GM19328 (cell line): ENCODE measurements at regions not wholly inside any gene's neighbourhood (a gene's known extent, or its start where the extent isn't known, plus 50 kb on each side); places are given as distances from the start of the nearest gene placed in this dataset.
A peak's percentile ranks its signal among the peaks of the same experiment; 100 is the strongest.

Source experiments
- ATAC-seq: cut with Tn5 transposase; IDR thresholded peaks from one replicate; pipeline ENCODE4 v1.9.1; 2021; ENCODE audit warnings: mild to moderate bottlenecking, moderate library complexity; ENCODE audit not compliant: unreplicated experiment

DNA sequence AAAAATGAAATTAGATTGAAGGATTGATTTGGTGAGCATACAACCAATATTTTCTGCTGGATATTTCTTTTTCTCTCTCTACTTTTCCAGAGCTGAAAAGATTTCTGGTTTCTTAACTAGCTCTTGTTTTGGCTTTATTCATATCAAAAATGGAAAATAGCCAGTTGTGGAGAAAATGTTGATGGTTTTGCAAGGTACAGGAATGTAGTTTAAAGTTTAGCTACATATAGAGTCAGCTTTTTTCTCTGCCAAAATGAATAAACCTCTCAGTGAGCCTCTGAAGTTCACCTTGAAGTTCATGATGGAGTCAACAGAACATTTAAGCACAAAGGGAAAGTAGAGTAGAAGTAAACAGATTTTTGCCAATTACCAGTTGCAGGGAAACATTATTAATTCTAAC is 720.5 kb upstream of the ALCAM start:
- ATAC-seq: no peak

GRCh38 chr3:104648823-104649222 is 717.9 kb upstream of the ALCAM start:
- no peak for ATAC-seq

DNA sequence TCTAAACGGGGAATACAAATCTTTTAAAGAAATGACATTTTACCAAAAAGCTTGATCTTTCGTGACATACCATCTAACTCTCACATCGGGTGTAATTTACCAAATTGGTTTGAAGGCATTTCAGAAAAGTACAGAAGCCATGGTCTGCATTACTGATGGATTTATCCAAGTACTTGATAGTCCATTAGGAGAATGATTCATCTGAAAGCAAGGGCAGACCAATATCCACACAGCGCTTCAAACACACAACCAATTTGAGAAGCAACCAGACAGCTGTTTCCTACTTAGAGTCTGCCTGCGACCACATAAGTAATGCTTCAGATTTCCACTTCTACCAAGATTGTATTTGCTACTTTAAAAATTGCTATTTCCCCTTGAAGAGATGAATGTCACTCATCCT is 697.6 kb upstream of the ALCAM start:
- ATAC-seq: no peak

DNA sequence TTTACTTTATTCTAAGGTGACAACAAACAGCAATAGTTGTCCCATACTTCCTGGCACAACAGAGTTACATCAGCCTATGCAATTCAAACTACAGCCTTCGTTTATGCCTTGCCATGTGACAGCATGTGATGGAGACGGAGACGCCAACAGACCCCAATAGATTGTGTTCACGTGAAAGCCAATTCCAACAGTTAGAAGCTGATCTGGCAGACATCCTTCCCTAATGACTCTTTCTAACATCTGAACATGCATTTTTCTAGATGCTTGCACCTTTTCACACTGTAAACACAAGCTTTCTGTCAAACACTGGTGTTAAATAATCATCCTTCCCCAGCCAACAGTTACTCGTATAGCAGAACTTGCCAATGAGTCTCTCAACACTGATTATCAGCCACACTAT is 694.4 kb upstream of the ALCAM start:
- no peak for ATAC-seq

DNA sequence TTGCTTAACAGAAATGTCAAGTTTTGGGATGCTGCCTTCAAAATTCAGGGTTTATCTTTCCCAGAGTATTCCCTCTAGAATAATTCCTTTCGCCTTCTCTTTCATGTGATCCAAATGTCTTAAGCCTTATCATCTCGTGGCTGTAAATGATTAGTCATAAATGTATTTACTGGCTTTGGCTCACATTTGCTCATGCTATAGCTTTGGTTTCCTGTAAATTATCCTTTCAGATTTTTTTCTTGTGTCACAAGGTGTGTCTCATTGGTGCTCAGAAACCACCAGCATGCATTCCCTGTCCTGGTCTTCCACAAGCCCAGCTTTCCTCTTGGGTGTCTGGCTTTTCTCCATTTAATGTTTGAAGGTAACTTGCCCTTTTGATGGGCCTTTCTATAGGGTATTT is 692.7 kb upstream of the ALCAM start:
- ATAC-seq: no peak

- ATAC-seq: no peak
Observed at GRCh38 chr3:104676241-104676640, 690.5 kb upstream of the ALCAM start.

- no peak for ATAC-seq
Observed at GRCh38 chr3:104677932-104678331, 688.8 kb upstream of the ALCAM start.

DNA sequence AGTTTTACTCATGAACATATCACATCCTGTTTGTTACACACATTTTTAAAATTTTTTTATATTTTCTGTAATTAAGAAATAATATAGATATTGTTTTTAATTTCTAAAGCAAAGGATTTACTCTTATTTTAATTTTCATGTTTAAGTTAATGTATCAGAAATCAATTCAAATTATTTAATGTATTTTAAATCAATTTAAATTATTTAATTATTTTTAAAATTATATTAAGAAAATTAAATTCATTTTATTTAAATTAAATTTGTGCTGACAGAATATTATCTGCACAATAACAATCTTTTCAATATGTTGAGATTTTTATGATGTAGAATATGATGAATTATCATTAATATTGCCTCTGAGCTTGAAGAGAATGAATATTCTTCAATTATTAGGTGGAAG is 681.2 kb upstream of the ALCAM start:
- no peak for ATAC-seq

GRCh38 chr3:104687362-104687761 is 679.3 kb upstream of the ALCAM start:
- no peak for ATAC-seq

DNA sequence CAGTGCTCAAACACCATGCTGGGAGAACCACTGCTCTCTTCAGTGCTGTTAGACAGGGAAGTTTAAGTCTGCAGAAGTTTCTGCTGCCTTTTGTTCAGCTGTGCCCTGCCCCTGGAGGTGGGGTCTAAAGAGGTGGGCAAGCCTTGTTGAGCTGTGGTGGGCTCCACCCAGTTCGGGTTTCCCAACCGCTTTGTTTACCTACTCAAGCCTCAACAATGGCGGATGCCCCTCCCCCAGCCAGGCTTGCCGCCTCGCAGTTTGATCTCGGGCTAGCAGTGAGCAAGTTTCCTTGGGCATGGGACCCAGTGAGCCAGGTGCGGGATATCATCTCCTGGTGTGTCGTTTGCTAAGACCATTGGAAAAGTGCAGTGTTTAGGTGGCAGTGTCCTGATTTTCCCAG is 670.2 kb upstream of the ALCAM start:
- ATAC-seq: no peak

GRCh38 chr3:104711406-104711805 is 655.3 kb upstream of the ALCAM start:
- ATAC-seq: no peak

DNA sequence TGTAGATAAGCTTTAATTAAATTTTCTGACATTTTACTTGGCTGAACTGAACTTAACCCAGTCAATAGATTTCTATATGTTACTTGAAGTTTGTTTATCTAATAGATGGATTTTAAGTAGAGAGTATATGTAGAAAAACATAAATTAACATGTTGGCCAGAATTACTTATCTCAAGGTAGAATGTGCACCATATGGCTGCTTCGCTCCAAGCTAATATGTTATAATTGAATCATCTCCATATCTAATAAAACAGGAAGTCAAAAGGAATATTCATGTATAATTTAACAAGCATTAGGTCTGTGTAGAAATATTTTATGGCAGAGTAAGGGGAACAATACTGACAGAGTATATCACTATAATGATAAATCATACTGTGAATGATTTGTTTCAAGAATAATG is 650.7 kb upstream of the ALCAM start:
- no peak for ATAC-seq

DNA sequence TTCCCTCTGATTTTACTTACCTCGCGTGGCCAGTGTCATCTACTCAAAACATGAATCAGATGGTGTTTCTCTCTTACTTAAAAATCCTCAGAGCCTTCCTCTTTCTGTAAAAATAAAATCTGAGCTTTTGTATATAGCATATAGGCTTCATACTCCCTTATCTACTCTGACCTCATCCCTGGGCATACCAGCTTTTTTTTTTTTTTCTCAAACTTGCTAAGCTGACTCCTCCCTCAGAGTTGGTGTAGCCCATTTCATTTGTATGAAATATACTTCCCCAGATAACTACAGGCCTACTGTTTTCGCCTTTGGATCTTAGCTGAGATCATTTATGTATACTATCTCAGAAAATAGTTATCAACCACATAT is 648.9 kb upstream of the ALCAM start:
- ATAC-seq: peak; percentile 61

DNA sequence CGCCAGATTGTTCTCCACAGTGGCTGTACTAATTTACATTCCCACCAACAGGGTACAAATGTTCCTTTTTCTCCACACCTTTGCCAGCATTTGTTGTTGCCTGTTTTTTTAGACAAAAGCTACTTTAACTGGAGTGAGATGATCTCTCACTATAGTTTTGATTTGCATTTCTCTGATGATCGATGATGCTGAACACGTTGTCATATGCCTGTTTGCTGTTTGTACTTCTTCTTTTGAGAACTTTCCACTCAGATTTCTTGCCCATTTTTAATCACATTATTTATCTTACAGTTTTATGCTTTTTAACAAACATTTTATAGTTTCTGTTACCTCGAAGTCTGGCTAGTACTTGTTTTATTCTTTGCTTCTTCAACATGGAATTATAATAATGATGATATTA is 643.7 kb upstream of the ALCAM start:
- no peak for ATAC-seq

- ATAC-seq: no peak
Observed at GRCh38 chr3:104731074-104731473, 635.6 kb upstream of the ALCAM start.

DNA sequence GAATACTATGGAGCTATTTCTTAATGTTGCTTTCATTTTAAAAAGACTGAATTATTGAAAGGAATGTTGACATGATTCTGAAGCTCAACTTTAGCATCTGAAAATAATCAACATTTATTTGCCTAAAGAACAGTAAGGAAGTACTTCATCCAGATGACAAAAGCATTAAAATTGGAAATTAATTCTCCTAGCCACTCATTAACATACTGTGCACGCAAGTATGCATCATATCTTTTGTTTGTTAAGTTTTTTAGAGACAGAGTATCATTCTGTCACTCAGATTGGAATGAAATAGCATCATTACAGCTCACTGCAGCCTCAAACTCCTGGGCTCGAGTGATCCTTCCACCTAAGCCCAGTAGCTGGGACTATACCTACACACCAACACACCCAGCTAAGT is 632.1 kb upstream of the ALCAM start:
- no peak for ATAC-seq

- no peak for ATAC-seq
Observed at GRCh38 chr3:104735691-104736090, 631.0 kb upstream of the ALCAM start.

GRCh38 chr3:104738271-104738670 is 628.4 kb upstream of the ALCAM start:
- no peak for ATAC-seq

GRCh38 chr3:104740874-104741379 is 625.8 kb upstream of the ALCAM start:
- ATAC-seq: no peak

GRCh38 chr3:104742044-104742443 is 624.7 kb upstream of the ALCAM start:
- ATAC-seq: no peak

DNA sequence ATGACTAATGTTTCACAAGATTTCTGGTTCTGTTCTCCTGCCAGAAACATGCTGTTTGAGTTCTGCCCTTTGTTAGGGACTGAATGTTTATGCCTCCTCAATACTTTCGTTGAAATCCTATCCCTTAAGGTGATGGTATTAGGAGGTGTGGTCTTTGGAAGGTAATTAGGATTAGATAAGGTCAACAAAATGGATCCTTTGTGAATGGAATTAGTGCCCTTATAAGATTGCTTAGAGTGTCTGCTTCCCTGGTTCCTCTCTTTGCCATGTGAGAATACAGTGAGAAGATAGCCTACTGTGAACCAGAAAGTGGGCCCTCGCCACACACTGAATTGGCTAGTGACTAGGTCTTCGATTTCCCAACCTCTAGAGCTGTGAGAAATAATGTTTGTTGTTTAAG is 621.4 kb upstream of the ALCAM start:
- no peak for ATAC-seq

DNA sequence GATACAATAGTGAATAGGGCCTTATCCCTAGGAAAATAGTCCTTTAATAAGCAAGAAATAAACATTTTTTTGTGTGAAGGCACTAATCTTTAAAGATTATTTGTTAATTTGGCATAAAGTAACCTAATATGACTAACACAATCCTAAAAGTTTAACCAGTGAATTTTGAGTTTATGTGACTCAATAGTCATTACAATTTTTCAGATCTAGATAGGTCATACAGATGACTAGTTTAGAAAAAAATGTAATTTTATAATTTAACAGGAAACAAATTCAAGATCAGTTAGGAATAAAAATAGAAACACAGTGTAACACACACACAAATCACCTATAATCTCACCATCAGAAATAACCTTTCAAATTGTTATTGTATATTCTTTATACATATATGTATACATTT is 620.7 kb upstream of the ALCAM start:
- ATAC-seq: no peak

DNA sequence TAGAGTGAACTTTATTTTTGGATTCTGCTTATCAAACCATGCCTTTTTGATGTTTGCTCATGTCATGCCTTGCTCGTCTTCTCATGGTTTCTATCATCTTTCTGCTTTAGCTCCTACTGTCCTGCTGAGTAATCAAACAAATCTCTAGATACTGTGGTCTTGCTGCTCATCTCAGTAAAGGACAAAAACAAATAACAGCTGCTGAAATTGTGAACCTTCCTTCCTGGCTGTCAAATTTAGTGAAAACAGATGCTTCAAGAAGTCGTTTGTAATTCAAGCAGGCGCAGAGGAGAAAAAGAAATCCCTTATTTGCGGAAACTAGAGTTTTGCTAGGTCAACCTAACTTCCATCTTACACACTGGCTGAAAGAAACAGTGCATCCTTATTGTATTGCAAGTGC is 616.1 kb upstream of the ALCAM start:
- no peak for ATAC-seq

GRCh38 chr3:104755791-104756190 is 610.9 kb upstream of the ALCAM start:
- no peak for ATAC-seq
